D341Med (cell line): ENCODE measurements at regions not wholly inside any gene's neighbourhood (a gene's known extent, or its start where the extent isn't known, plus 50 kb on each side); places are given as distances from the start of the nearest gene placed in this dataset.
"Not testable (repeated sequence)": the region's sequence is repeated elsewhere in the genome, so short reads cannot be mapped to it uniquely, and the experiment has no call there.

Experiments
- DNase-seq: peaks from one replicate; pipeline ENCODE4 v3.0.0; 2012; ENCODE audit warnings: low spot score

GRCh38 chr10:85333594-85333993, 1005.2 kb downstream of the CCSER2 start:
- DNase-seq: no peak

GRCh38 chr10:85362401-85362800, 1004.2 kb downstream of the GRID1 start:
- no peak for DNase-seq

GRCh38 chr10:85377029-85377806, 989.4 kb downstream of the GRID1 start:
- DNase-seq: no peak

- DNase-seq: no peak
Observed at GRCh38 chr10:85379338-85379737, 987.3 kb downstream of the GRID1 start.

- DNase-seq: no peak
Observed at GRCh38 chr10:85400981-85401695, 965.5 kb downstream of the GRID1 start.

- DNase-seq: no peak
Observed at GRCh38 chr10:85402541-85402940, 964.1 kb downstream of the GRID1 start.

- DNase-seq: no peak
Observed at GRCh38 chr10:85407088-85407487, 959.5 kb downstream of the GRID1 start.

- no peak for DNase-seq
Observed at GRCh38 chr10:85408388-85408787, 958.2 kb downstream of the GRID1 start.

GRCh38 chr10:85410586-85410985, 956.0 kb downstream of the GRID1 start:
- DNase-seq: not testable (repeated sequence)

GRCh38 chr10:85413570-85413969, 953.0 kb downstream of the GRID1 start:
- no peak for DNase-seq

GRCh38 chr10:85420501-85421191, 945.9 kb downstream of the GRID1 start:
- no peak for DNase-seq

- no peak for DNase-seq
Observed at GRCh38 chr10:85421421-85421820, 945.2 kb downstream of the GRID1 start.

GRCh38 chr10:85429126-85429525, 937.5 kb downstream of the GRID1 start:
- DNase-seq: no peak

GRCh38 chr10:85430991-85431390, 935.6 kb downstream of the GRID1 start:
- no peak for DNase-seq

- no peak for DNase-seq
Observed at GRCh38 chr10:85433248-85433647, 933.3 kb downstream of the GRID1 start.

GRCh38 chr10:85444868-85445267, 921.7 kb downstream of the GRID1 start:
- DNase-seq: no peak

GRCh38 chr10:85445702-85446101, 920.9 kb downstream of the GRID1 start:
- no peak for DNase-seq

GRCh38 chr10:85446827-85447226, 919.8 kb downstream of the GRID1 start:
- no peak for DNase-seq

GRCh38 chr10:85447690-85448089, 918.9 kb downstream of the GRID1 start:
- DNase-seq: no peak

- DNase-seq: no peak
Observed at GRCh38 chr10:85448716-85449115, 917.9 kb downstream of the GRID1 start.

GRCh38 chr10:85454386-85454785, 912.2 kb downstream of the GRID1 start:
- DNase-seq: no peak

- no peak for DNase-seq
Observed at GRCh38 chr10:85457191-85457590, 909.4 kb downstream of the GRID1 start.

GRCh38 chr10:85458324-85458723, 908.3 kb downstream of the GRID1 start:
- DNase-seq: no peak
